ENCODE measurements at regions not wholly inside any gene's neighbourhood (a gene's known extent, or its start where the extent isn't known, plus 50 kb on each side); places are given as distances from the start of the nearest gene placed in this dataset.

DNA sequence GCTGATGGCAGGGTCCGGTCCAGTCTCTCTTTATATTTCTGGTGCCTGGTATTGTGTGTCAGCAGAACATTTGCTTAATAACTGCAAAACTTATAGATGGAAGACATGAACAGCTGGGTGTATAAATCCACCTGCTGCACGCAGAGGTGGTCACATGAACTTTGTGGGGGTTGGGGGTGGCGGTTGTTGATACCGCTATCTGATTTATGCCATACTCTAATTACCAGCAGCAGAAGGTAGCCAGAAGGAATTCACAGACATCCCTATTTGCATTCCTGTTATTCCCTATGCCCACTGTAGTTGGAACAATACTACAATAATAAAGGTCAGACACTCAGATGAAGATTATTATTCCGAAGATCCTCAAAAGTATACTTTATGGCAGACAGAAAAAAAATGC is 121.6 kb upstream of the PUDP start:
- H3K9me3 ChIP-seq (ENCODE audit: severe bottlenecking): peaks cover 4% of the 10 kb centered on the region
- H3K27me3 ChIP-seq (ENCODE audit: insufficient read depth, low read depth, severe bottlenecking): no peaks in the 10 kb centered on the region
- no peak overlapping the region for H3K27ac ChIP-seq
- TF ChIP-seq, protein P1, sequence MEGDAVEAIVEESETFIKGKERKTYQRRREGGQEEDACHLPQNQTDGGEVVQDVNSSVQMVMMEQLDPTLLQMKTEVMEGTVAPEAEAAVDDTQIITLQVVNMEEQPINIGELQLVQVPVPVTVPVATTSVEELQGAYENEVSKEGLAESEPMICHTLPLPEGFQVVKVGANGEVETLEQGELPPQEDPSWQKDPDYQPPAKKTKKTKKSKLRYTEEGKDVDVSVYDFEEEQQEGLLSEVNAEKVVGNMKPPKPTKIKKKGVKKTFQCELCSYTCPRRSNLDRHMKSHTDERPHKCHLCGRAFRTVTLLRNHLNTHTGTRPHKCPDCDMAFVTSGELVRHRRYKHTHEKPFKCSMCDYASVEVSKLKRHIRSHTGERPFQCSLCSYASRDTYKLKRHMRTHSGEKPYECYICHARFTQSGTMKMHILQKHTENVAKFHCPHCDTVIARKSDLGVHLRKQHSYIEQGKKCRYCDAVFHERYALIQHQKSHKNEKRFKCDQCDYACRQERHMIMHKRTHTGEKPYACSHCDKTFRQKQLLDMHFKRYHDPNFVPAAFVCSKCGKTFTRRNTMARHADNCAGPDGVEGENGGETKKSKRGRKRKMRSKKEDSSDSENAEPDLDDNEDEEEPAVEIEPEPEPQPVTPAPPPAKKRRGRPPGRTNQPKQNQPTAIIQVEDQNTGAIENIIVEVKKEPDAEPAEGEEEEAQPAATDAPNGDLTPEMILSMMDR (IDR thresholded peaks at IDR 0.05; ENCODE audit: low read depth, low read length): no peak
- H3K4me3 ChIP-seq (ENCODE audit: low read depth, low read length): no peak overlapping the region
- H3K36me3 ChIP-seq: no peaks in the 10 kb centered on the region
- no peak for DNase-seq

DNA sequence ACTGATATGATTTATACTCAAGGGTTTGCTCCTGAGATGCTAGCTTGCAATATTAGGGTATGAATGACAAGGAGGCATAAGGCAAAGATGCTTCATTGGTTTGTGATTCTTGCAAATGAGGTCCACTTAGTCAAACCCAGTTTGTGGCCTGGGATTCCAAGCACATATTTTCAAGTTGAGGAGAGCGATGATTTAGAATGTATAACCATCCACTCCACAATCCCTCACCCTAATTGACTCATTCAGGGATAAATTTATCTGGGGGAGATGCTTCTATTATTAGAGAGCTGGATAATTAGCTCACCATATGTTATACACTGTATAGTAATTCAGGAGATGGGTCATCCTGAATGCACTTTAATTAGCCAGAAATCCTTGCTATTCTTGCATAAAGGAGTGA is 118.3 kb upstream of the PUDP start:
- Histone ChIP-seq H3K27me3 (ENCODE audit: insufficient read depth, low read depth, severe bottlenecking) (no peaks in the 10 kb centered on the region), H3K4me3 (ENCODE audit: low read depth, low read length) (no peak overlapping the region), H3K27ac (no peak overlapping the region), H3K9me3 (ENCODE audit: severe bottlenecking) (peaks cover 4% of the 10 kb centered on the region), H3K36me3 (no peaks in the 10 kb centered on the region)
- TF ChIP-seq, protein P1 (IDR thresholded peaks at IDR 0.05; ENCODE audit: low read depth, low read length): no peak
- no peak for DNase-seq

DNA sequence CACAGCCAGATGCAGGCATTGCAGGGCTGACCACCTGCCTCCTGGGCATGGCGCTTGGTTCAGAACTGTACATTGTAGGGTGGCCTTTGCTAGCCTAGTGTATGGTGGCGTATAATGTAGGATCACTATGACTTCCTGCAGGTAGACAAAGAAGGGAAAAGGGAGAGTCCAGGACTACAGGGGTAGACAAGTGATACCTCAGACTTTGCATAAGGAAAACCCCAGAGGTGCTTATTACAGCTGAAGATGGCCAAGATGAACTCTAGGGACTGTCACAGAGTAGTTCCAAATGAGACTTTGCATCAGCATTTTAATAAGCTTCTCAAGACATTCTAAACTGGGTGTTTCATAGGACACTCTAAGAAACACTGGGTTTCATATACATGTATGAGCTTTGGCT is 116.4 kb upstream of the PUDP start:
- DNase-seq: no peak
- H3K36me3 ChIP-seq: no peaks in the 10 kb centered on the region
- no peak overlapping the region for H3K27ac ChIP-seq
- H3K4me3 ChIP-seq (ENCODE audit: low read depth, low read length): no peak overlapping the region
- peaks cover 4% of the 10 kb centered on the region for H3K9me3 ChIP-seq (ENCODE audit: severe bottlenecking)
- TF ChIP-seq, protein P1 (IDR thresholded peaks at IDR 0.05; ENCODE audit: low read depth, low read length): no peak
- no peaks in the 10 kb centered on the region for H3K27me3 ChIP-seq (ENCODE audit: insufficient read depth, low read depth, severe bottlenecking)

DNA sequence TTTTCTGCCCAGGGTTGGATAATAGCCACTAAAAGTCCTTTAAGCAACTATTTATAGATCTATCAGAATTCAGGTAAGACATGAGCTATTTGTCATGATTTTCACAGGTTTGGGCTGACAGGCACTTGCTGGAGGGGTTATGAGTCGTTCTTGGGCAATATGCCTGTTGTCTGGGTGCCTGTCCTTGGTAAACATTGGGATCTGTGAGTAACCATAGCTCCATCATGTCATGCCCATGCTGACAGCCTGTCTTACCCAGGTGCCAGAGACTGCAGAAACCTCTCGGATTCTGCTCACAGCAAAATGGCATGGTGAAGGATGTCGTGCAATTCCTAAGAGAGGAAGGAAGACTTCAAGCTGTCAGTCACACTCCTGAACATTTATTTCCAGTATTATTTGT is 116.0 kb upstream of the PUDP start:
- H3K4me3 ChIP-seq (ENCODE audit: low read depth, low read length): no peak overlapping the region
- TF ChIP-seq, protein P1 (IDR thresholded peaks at IDR 0.05; ENCODE audit: low read depth, low read length): no peak
- no peaks in the 10 kb centered on the region for H3K27me3 ChIP-seq (ENCODE audit: insufficient read depth, low read depth, severe bottlenecking)
- H3K27ac ChIP-seq: no peak overlapping the region
- no peak for DNase-seq
- H3K9me3 ChIP-seq (ENCODE audit: severe bottlenecking): peaks cover 4% of the 10 kb centered on the region
- H3K36me3 ChIP-seq: no peaks in the 10 kb centered on the region

DNA sequence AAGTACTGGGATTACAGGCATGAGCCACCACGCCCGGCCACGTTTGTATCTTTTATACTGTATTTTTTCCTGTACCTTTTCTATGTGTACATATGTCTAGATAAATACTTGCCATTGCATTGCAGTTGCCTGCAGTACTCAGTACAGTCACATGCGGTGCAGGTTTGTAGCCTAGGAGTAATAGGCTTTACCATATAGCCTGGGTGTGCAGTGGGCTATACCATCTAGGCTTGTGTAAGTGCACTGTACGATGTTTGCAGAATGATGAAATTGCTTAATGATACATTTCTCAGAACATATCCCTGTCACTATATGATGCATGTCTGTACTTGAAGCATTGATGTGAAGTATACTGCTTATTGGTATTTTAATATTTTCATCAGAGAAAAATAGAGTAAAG is 115.4 kb upstream of the PUDP start:
- no peak for DNase-seq
- Histone ChIP-seq H3K36me3 (no peaks in the 10 kb centered on the region), H3K4me3 (ENCODE audit: low read depth, low read length) (no peak overlapping the region), H3K9me3 (ENCODE audit: severe bottlenecking) (peaks cover 4% of the 10 kb centered on the region), H3K27me3 (ENCODE audit: insufficient read depth, low read depth, severe bottlenecking) (no peaks in the 10 kb centered on the region), H3K27ac (no peak overlapping the region)
- TF ChIP-seq, protein P1 (IDR thresholded peaks at IDR 0.05; ENCODE audit: low read depth, low read length): no peak

DNA sequence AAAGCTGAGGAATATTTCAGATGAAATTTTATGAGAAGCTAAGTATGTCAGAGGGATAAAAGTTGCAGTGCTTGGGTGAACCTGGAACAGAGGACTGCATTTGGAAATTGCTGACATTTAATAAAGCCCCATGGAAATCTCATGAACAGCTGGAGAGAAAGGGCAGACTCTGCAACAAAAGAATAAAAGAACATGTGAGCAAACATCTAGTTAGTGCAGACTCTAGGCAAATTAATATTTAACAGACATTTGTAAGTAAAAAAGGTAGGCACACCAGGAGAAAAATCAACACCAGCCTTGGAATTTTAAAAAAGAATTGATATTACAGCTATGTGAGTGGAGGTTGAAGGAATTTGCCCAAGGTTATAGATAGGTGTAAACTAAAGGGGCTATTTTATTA is 114.6 kb upstream of the PUDP start:
- Histone ChIP-seq H3K27me3 (ENCODE audit: insufficient read depth, low read depth, severe bottlenecking) (no peaks in the 10 kb centered on the region), H3K4me3 (ENCODE audit: low read depth, low read length) (no peak overlapping the region), H3K36me3 (no peaks in the 10 kb centered on the region), H3K9me3 (ENCODE audit: severe bottlenecking) (peaks cover 4% of the 10 kb centered on the region), H3K27ac (no peak overlapping the region)
- DNase-seq: no peak
- TF ChIP-seq, protein P1 (IDR thresholded peaks at IDR 0.05; ENCODE audit: low read depth, low read length): no peak

Data from WERI-Rb-1 (cell line).